SKM-1 (cell line): ENCODE measurements at regions not wholly inside any gene's neighbourhood (a gene's known extent, or its start where the extent isn't known, plus 50 kb on each side); places are given as distances from the start of the nearest gene placed in this dataset.

Source experiments
- DNase-seq: peaks from one replicate; lab custom pipeline; 2025; ENCODE audit not compliant: unreplicated experiment; lab: John Stamatoyannopoulos, UW

- DNase-seq, result no peak
Observed at GRCh38 chr11:64456509-64457320, 97.8 kb downstream of the RPS6KA4 start.

- no peak for DNase-seq
Observed at GRCh38 chr11:64457416-64458010, 98.2 kb upstream of the SLC22A11 start.

GRCh38 chr11:64458997-64459396 is 96.7 kb upstream of the SLC22A11 start:
- DNase-seq, result no peak

GRCh38 chr11:64459609-64460008 is 96.1 kb upstream of the SLC22A11 start:
- no peak for DNase-seq

GRCh38 chr11:64461081-64461480 is 94.7 kb upstream of the SLC22A11 start:
- DNase-seq, result no peak

- DNase-seq, result no peak
Observed at GRCh38 chr11:64466115-64466718, 89.5 kb upstream of the SLC22A11 start.

GRCh38 chr11:64469288-64469687 is 86.5 kb upstream of the SLC22A11 start:
- no peak for DNase-seq

GRCh38 chr11:64472593-64473455 is 82.9 kb upstream of the SLC22A11 start:
- DNase-seq, result no peak

GRCh38 chr11:64474680-64475079 is 81.1 kb upstream of the SLC22A11 start:
- no peak for DNase-seq

GRCh38 chr11:64475145-64475544 is 80.6 kb upstream of the SLC22A11 start:
- DNase-seq, result no peak

GRCh38 chr11:64476881-64477280 is 78.9 kb upstream of the SLC22A11 start:
- no peak for DNase-seq

GRCh38 chr11:64477675-64478074 is 78.1 kb upstream of the SLC22A11 start:
- DNase-seq, result no peak

- no peak for DNase-seq
Observed at GRCh38 chr11:64482588-64482987, 73.2 kb upstream of the SLC22A11 start.

GRCh38 chr11:64484191-64485022 is 71.3 kb upstream of the SLC22A11 start:
- no peak for DNase-seq

- no peak for DNase-seq
Observed at GRCh38 chr11:64485074-64485473, 70.7 kb upstream of the SLC22A11 start.

- DNase-seq, result peak; percentile 14
Observed at GRCh38 chr11:64489831-64490441, 65.8 kb upstream of the SLC22A11 start.

GRCh38 chr11:64490562-64491216 is 65.1 kb upstream of the SLC22A11 start:
- DNase-seq, result no peak

GRCh38 chr11:64492561-64492960 is 63.2 kb upstream of the SLC22A11 start:
- peak; percentile 72 for DNase-seq

GRCh38 chr11:64498136-64498535 is 57.6 kb upstream of the SLC22A11 start:
- DNase-seq, result peak; percentile 85
